Gastrocnemius medialis (tissue), 4 donors: ENCODE measurements at regions not wholly inside any gene's neighbourhood (a gene's known extent, or its start where the extent isn't known, plus 50 kb on each side); places are given as distances from the start of the nearest gene placed in this dataset.

ENCODE experiments used
- POLR2A ChIP-seq, 2 donors: fragments of 450-650 bp; IDR thresholded peaks; one replicate each; pipeline ENCODE4 v1.6.1; 2017; ENCODE audit warnings: antibody characterized with exemption in 2 of 2, mild to moderate bottlenecking in 2 of 2, moderate library complexity in 2 of 2
- TF ChIP-seq, protein P1 (sequence below), 5 experiments: fragments of 450-650 bp in 3 of 5; fragments of 200-600 bp in 2 of 5; sonication (generic) in 2 of 5; IDR thresholded peaks in 4 of 5; conservative IDR thresholded peaks in 1 of 5; 1 replicate in 4 of 5; 2 replicates in 1 of 5; pipeline ENCODE4 v1.5.1; 2016 to 2019; ENCODE audit warnings: antibody characterized with exemption in 5 of 5, mild to moderate bottlenecking in 3 of 5, moderate library complexity in 3 of 5

DNA sequence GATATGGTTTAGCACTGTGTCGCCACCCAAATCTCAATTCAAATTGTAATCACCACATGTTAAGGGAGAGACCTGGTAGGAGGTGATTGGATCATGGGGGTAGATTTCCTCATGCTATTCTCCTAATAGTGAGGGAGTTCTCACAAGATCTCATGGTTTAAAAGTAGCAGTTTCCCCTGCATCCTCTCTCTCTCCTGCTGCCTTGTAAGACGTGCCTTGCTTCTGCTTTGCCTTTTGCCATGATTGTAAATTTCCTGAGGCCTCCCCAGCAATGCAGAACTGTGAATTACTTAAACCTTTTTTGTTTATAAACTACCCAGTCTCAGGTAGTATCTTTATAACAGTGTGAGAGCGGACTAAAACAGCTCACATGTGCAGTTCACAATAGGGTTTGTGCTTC is 1668.7 kb upstream of the RAG2 start:
- TF ChIP-seq, protein P1, sequence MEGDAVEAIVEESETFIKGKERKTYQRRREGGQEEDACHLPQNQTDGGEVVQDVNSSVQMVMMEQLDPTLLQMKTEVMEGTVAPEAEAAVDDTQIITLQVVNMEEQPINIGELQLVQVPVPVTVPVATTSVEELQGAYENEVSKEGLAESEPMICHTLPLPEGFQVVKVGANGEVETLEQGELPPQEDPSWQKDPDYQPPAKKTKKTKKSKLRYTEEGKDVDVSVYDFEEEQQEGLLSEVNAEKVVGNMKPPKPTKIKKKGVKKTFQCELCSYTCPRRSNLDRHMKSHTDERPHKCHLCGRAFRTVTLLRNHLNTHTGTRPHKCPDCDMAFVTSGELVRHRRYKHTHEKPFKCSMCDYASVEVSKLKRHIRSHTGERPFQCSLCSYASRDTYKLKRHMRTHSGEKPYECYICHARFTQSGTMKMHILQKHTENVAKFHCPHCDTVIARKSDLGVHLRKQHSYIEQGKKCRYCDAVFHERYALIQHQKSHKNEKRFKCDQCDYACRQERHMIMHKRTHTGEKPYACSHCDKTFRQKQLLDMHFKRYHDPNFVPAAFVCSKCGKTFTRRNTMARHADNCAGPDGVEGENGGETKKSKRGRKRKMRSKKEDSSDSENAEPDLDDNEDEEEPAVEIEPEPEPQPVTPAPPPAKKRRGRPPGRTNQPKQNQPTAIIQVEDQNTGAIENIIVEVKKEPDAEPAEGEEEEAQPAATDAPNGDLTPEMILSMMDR (IDR thresholded peaks at IDR 0.05 in 4 of 5, conservative IDR thresholded peaks at IDR 0.05 in 1 of 5) = no peak
- TF ChIP-seq POLR2A (IDR thresholded peaks at IDR 0.05) = no peak
